Colonic mucosa (tissue), 4 donors: ENCODE measurements at regions not wholly inside any gene's neighbourhood (a gene's known extent, or its start where the extent isn't known, plus 50 kb on each side); places are given as distances from the start of the nearest gene placed in this dataset.

Experiments
- DNase-seq: peaks from one replicate; pipeline ENCODE4 v3.0.0-alpha.2; 2020
- H3K27ac ChIP-seq: fragments of 200-600 bp; one replicate; pipeline ENCODE4 v1.8.0; 2021
- H3K27me3 ChIP-seq: fragments of 200-600 bp; one replicate; pipeline ENCODE4 v1.8.0; 2021
- H3K36me3 ChIP-seq: fragments of 200-600 bp; one replicate; pipeline ENCODE4 v1.8.0; 2021
- H3K4me1 ChIP-seq: fragments of 200-600 bp; one replicate; pipeline ENCODE4 v1.8.0; 2021; ENCODE audit warnings: mild to moderate bottlenecking
- H3K4me3 ChIP-seq: fragments of 200-600 bp; one replicate; pipeline ENCODE4 v1.8.0; 2021
- H3K9ac ChIP-seq, 2 donors: one replicate each; pipeline ENCODE4 v1.7.0; 2013; ENCODE audit warnings: control low read depth in 2 of 2, low read depth in 2 of 2, low read length in 2 of 2
- H3K9me3 ChIP-seq: fragments of 200-600 bp; one replicate; pipeline ENCODE4 v1.8.0; 2021
- intact Hi-C: fragments of 100-400 bp; cut with DNase I; formaldehyde crosslinking; loops from one replicate; pipeline ENCODE4 v1.14.1; 2022
- TF ChIP-seq, protein P1 (sequence below): fragments of 200-600 bp; IDR thresholded peaks from one replicate; pipeline ENCODE4 v1.8.0; 2022; ENCODE audit warnings: antibody characterized with exemption, mild to moderate bottlenecking
- donor health status: healthy.
- donor health status: DM: no; HTN: no; CAD: no.
- donor health status: DM: no; HTN: no; CAD: no.

- TF ChIP-seq, protein P1, sequence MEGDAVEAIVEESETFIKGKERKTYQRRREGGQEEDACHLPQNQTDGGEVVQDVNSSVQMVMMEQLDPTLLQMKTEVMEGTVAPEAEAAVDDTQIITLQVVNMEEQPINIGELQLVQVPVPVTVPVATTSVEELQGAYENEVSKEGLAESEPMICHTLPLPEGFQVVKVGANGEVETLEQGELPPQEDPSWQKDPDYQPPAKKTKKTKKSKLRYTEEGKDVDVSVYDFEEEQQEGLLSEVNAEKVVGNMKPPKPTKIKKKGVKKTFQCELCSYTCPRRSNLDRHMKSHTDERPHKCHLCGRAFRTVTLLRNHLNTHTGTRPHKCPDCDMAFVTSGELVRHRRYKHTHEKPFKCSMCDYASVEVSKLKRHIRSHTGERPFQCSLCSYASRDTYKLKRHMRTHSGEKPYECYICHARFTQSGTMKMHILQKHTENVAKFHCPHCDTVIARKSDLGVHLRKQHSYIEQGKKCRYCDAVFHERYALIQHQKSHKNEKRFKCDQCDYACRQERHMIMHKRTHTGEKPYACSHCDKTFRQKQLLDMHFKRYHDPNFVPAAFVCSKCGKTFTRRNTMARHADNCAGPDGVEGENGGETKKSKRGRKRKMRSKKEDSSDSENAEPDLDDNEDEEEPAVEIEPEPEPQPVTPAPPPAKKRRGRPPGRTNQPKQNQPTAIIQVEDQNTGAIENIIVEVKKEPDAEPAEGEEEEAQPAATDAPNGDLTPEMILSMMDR, result no peak
- intact Hi-C loops, result no loop called here
- H3K4me3 ChIP-seq, result no peak overlapping the region
These were observed 142.0 kb downstream of the CCDC71L start for GRCh38 chr7:106518967-106519366.

DNA sequence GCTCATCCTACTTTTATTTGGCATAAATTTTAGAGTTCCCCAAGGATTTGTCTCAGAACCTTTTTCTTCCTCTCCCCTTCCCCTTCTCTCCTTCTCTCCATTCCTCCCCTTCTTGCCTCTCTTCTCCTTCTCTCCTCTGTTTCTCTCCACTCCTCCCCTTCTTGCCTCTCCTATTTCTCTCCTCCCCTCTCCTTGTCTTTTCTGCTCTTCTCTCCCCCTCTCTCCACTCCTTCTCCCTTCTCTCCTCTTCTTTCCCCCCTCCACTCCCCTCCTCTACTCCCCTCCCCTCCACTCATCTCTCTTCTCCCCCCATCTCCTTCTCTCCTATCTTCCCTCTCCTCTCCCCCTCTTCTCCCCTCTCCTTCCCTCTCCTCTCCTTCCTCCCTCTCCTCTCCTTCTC, 142.7 kb downstream of the CCDC71L start:
- H3K9me3 ChIP-seq, result no peaks in the 10 kb centered on the region
- TF ChIP-seq, protein P1, result no peak
- no peaks in the 10 kb centered on the region for H3K36me3 ChIP-seq
- no peak for DNase-seq
- H3K27me3 ChIP-seq, result no peaks in the 10 kb centered on the region
- H3K27ac ChIP-seq, result no peak overlapping the region
- H3K9ac ChIP-seq, result no peak overlapping the region
- H3K4me1 ChIP-seq, result no peaks in the 10 kb centered on the region
- intact Hi-C loops, result no loop called here
- H3K4me3 ChIP-seq, result no peak overlapping the region

More at GRCh38 chr7:106518967-106519366, 142.0 kb downstream of the CCDC71L start:
- Histone ChIP-seq H3K9me3 (no peaks in the 10 kb centered on the region), H3K4me1 (no peaks in the 10 kb centered on the region), H3K27ac (no peak overlapping the region), H3K9ac (no peak overlapping the region), H3K36me3 (no peaks in the 10 kb centered on the region), H3K27me3 (no peaks in the 10 kb centered on the region)
- no peak for DNase-seq

DNA sequence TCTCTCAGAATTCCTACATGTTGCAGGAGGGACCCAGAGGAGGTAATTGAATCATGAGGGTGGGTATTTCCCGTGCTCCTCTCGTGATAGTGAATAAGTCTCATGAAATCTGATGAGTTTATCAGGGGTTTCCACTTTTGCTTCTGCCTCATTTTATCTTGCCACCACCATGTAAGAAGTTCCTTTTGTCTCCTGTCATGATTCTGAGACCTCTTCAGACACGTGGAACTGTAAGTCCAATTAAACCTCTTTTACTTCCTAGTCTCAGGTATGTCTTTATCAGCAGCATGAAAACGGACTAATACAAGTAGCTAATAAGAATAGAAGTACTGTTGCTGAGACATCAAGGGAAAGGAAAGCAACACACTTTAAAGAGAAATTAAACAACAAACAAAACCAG, 143.4 kb downstream of the CCDC71L start:
- no peak overlapping the region for H3K27ac ChIP-seq
- no peak for DNase-seq
- no peak overlapping the region for H3K9ac ChIP-seq
- intact Hi-C loops, result no loop called here
- H3K9me3 ChIP-seq, result no peaks in the 10 kb centered on the region
- H3K4me1 ChIP-seq, result no peaks in the 10 kb centered on the region
- no peaks in the 10 kb centered on the region for H3K36me3 ChIP-seq
- H3K4me3 ChIP-seq, result no peak overlapping the region
- TF ChIP-seq, protein P1, result no peak
- no peaks in the 10 kb centered on the region for H3K27me3 ChIP-seq

GRCh38 chr7:106515321-106515720, 145.6 kb downstream of the CCDC71L start:
- no peak overlapping the region for H3K4me3 ChIP-seq
- H3K27me3 ChIP-seq, result no peaks in the 10 kb centered on the region
- no peak overlapping the region for H3K9ac ChIP-seq
- H3K4me1 ChIP-seq, result no peaks in the 10 kb centered on the region
- TF ChIP-seq, protein P1, result no peak
- H3K9me3 ChIP-seq, result no peaks in the 10 kb centered on the region
- DNase-seq, result no peak
- H3K36me3 ChIP-seq, result no peaks in the 10 kb centered on the region
- no peak overlapping the region for H3K27ac ChIP-seq
- intact Hi-C loops, result no loop called here

GRCh38 chr7:106514881-106515280, 146.1 kb downstream of the CCDC71L start:
- H3K9me3 ChIP-seq, result no peaks in the 10 kb centered on the region

More at GRCh38 chr7:106514881-106515280, 146.1 kb downstream of the CCDC71L start:
- TF ChIP-seq, protein P1, result no peak
- H3K4me3 ChIP-seq, result no peak overlapping the region
- H3K27ac ChIP-seq, result no peak overlapping the region
- H3K36me3 ChIP-seq, result no peaks in the 10 kb centered on the region
- no peaks in the 10 kb centered on the region for H3K4me1 ChIP-seq
- intact Hi-C loops, result no loop called here
- H3K27me3 ChIP-seq, result no peaks in the 10 kb centered on the region
- H3K9ac ChIP-seq, result no peak overlapping the region
- DNase-seq, result no peak
